NCI-H774 (cell line): ENCODE measurements at regions not wholly inside any gene's neighbourhood (a gene's known extent, or its start where the extent isn't known, plus 50 kb on each side); places are given as distances from the start of the nearest gene placed in this dataset.
A peak's percentile ranks its signal among the peaks of the same experiment; 100 is the strongest.

Experiments used
- DNase-seq: peaks from one replicate; lab custom pipeline; 2025; lab: John Stamatoyannopoulos, UW

- DNase-seq = no peak
Observed at GRCh38 chr11:15735706-15736105, 620.6 kb downstream of the SOX6 start.

DNA sequence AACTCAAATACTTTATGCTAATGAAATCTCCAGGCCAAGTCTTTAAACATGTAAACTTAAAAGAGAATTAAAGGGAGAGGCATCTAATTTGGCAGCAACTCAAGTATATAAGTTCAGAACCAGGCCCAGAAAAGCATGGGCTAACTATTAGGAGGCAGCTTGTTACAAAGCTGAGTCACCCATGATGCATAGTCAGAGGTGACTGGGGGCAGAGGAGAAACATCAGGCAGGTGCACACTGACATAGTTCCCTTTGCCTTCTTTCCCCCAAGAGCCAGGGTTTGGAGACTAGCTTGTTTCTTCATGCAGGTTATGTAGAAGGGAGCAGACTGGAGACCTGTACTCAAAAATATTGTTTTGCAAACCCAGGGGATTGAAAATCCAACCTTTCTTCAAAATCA is 619.0 kb downstream of the SOX6 start:
- no peak for DNase-seq

DNA sequence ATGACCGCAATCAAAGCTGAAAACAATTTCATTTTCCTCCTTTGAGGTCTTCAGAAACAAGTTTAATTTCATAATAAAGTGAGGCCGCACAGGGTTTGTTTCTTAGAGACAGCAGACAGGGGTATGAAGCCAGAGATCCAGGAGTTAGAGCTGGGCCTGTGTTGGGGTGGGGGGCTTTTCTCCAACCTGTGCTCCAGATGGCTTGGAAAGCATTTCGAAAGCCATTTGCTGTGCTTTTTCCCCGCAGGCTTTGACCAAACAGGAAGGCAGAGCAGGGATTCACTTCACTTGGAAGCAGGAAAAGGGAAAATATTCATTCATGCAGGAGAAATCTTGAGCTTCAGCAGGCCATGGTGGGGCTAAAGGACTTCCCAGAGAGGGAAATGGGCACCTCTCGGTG is 617.4 kb downstream of the SOX6 start:
- DNase-seq = no peak

GRCh38 chr11:15742626-15743519 is 613.5 kb downstream of the SOX6 start:
- DNase-seq = peak; percentile 70

GRCh38 chr11:15744693-15745092 is 611.7 kb downstream of the SOX6 start:
- DNase-seq = no peak

GRCh38 chr11:15745266-15745665 is 611.1 kb downstream of the SOX6 start:
- DNase-seq = no peak

GRCh38 chr11:15747671-15748070 is 608.7 kb downstream of the SOX6 start:
- no peak for DNase-seq

GRCh38 chr11:15748132-15748531 is 608.2 kb downstream of the SOX6 start:
- DNase-seq = no peak

GRCh38 chr11:15748741-15749140 is 607.6 kb downstream of the SOX6 start:
- DNase-seq = no peak

GRCh38 chr11:15750535-15751308 is 605.6 kb downstream of the SOX6 start:
- peak; percentile 85 for DNase-seq

- no peak for DNase-seq
Observed at GRCh38 chr11:15754221-15754620, 602.1 kb downstream of the SOX6 start.

DNA sequence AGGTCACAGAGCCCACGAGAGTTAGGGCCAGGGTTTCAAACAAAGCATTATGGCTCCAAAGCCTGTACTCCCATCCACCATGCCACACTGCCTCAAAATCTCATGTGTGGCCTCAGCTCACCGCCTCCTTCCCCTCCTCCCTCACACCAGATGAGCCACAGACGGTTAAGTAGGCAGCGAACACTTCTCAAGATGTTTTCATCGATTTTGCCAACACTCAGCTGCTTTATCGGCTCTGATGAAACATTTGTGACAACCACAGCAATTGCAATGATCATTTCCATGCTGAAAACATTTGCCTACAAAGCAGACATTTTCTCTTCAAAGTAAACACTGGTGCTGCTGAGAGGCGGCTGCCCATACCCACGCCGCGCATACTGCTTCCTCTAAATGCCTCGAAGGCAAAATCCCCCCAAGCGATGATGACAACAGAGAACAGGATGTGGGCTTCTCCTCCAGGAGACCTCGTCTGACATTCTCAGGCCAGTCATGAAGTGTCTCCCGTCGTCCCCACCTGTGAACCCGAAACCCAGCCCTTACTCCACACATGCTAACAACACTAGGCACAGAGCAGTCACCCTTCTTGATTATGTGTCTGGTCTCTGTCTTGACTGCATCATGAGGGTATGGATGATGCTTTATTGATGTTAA is 599.2 kb downstream of the SOX6 start:
- no peak for DNase-seq

DNA sequence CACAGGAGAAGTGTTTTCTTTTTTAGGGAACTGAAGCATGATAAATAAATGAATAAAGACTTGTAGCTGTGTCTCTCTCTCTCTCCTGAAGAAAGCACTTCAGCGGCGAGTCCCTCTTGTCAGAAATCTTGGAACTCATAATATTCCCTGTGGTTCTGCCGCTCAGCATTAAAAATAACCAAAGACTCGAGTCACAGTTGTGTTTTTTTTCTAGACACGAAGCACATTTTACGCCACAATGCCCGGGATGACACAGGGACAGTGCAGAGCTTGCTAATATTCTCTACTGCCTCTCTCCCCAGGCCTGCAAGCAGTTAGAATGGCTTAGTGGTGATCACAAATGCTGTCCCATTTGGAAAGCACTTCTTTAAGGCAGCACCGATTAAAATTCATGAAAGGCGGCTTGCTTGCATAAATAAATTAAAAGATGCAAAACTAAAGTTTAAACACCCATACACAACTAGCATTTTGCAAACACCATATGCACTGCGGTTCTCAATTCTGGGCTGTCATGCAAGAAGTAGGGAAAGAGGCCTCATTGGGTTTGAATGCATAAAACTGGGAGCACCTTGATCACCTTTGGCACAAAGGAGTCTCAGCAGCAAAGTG is 597.4 kb downstream of the SOX6 start:
- no peak for DNase-seq

GRCh38 chr11:15761235-15761634 is 595.1 kb downstream of the SOX6 start:
- DNase-seq = no peak

DNA sequence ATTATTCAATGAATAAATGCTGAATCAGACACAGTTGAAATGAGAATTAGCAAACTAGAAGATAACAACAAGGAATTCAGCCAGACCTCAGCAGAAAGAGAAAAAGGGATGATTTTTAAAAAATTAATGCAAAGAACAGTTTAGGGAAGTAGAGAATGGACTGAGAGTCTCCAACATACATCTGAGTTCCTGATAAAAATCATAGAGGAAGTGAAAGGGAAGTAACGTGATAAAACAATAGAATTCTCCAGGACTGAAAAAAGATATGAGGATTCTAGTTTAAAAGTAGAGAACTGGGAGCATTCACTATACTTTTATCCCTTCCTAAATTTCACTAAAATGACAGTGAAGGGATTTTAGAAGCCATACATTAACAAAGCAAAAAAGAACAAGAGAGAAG is 592.0 kb downstream of the SOX6 start:
- DNase-seq = no peak

- DNase-seq = no peak
Observed at GRCh38 chr11:15764948-15765347, 591.4 kb downstream of the SOX6 start.

GRCh38 chr11:15765530-15765929 is 590.8 kb downstream of the SOX6 start:
- no peak for DNase-seq

GRCh38 chr11:15768321-15768720 is 588.0 kb downstream of the SOX6 start:
- DNase-seq = no peak

DNA sequence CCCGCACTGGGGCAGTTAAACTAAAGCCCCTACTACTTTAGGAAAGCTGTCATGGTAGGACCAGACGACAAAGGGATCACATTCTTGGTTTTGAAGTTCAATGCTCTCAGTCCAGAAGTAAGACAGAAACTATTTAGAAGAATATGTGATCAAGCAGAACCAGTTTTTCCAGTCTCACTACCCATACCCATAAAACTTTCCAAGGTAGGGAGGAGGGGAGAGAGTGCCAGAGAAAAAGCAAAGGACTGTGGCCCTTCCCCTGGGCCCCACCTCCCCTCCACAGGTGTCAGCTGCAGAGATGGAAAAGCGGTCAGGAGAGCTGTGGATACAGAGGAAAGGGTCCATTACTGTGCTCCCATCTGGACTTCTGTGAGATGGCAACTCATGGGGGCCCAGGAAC is 587.1 kb downstream of the SOX6 start:
- no peak for DNase-seq

DNA sequence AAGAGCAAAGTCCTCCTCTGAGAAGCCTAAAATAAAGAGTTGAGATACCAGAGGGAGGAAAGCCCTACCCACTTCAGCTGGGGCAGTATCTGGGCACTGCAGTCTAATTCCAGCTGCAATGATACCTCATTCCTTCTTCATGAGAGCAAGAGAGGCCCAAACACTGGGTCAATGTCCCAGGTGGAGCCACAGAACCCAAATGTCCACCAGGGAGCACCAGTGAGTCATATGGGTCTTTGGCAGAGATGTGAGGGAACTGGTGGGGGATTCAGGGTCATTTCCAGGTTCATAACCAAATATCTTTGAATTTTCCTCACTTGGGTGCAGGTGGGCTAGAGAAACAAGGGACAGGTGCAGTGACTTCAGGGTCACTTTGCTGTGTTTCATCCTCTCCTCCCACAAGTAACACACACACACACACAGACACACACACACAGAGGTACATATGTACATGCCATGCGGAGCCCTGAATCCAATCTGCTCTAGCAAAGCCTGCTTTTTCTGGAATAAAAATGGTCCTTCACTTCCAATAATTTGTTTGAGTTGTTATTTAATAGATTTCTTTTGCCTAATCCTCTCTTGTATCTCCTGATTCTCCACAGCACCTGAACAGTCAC is 585.4 kb downstream of the SOX6 start:
- DNase-seq = peak; percentile 17

DNA sequence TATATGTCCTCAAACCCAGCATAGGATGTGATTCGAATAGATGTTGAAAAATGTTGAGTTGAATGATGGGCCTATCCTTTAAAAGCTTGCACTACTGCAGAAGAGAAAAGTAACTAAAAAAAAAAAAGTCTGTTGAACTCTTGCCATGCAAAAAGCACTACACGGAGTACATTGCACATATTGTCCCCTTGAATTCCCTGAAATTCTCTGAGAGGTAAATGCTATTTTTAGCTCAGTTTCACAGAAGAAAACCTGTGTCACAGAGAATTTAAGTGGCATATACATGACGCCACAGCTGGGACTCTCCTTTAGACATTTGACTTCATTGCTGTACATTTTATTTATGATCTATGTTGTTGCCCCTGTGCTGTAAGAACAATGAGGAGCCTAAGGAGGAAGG is 583.8 kb downstream of the SOX6 start:
- DNase-seq = no peak

DNA sequence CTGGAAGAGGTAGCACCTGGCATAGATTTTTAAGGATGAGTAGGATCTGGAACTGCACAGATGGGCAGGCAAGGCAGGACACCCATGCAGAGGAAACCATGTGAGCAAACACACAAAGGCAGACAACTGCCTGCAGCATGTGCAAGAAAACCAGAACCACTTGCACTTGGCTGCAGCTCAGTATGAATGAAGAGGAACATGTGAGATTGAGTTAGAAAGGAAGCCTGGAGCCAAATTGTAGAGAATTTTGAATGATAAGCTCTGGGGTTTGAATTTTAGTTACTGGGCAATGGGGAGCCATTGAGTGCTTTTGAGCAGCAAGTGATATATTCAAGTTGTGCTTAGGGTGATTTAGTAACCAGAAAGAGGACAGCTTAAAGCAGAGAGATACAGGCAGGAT is 583.4 kb downstream of the SOX6 start:
- DNase-seq = no peak
